ENCODE measurements at regions not wholly inside any gene's neighbourhood (a gene's known extent, or its start where the extent isn't known, plus 50 kb on each side); places are given as distances from the start of the nearest gene placed in this dataset.

DNA sequence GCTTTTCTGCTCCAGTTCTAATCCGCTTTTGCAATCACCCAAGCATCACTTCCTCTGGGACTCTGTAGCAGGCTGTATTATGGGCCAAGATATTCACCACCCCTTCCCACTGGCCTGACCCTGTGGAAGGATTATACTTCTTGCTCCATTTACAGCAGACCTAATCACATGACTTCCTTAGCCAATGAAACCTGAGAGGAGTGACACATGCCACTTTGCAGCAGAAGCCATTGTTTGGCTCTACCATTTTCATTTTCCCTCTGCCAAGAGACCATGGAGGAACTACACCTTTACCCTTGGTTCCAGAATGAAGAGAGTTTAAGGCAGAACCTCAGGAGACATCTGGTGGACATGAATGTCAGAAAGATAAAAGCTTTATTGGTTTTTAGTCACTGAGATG lies 134.9 kb upstream of the HSD17B12 start:
- no peak for DNase-seq

DNA sequence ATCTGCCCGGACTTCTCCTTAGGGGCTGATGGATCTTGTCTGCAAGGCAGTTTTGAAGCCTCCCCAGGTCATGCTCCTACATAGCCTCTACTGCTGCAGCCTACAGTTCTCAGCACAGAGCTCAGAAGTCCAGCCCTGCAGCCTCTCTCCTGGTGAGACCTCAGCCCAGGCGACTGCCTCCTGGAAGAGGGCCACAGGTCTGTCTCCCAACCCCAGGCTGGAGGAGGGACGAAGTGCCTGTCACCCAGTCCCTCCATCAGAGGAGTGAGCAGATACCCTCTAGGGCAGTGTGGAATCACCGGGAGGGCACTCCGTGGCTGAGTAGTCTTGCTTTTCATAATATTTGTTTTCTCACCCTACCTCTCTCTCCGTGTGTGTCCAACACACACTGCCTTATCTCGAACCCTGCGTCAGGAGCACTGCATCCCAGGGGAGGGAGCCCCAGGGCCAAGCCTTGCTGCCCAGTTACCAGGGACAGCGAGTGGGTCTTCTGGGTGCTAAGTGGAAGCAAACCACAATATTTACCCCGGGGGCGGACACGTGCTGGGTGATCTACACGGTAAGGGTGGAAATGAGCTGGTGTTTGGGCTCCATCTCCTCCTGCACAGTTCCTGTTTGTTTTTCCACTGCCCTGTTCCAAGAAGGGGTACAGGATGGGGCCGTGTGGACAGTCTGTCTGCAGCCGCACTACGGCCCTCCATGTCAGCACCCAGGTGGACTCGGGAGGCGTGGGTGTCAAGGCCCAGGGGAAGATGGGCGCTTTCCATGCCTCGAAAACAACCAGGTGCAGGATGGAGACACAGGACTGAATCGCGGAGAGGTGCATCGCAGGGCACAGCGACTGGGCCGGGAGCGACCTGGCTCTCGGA lies 133.7 kb upstream of the HSD17B12 start:
- no peak for DNase-seq

DNA sequence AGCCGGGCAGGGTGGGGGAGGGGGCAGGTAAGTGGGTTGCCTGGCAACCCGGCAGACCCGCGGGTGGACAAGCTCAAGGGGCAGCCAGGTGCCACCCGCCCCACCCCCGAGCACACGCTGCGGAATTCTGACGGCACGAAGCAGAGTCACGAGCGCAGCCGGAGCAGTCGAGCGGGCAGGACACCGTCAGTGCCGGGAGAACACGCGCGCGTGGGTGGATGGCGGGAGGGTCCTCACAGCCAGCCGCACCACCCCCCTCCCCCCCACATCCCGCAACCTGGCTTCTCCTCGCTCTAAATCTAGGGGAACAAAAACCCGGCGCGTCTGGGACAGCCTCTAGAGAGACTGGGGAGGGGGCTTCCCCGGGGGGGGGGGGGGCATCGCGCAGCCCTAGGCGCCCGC lies 133.1 kb upstream of the HSD17B12 start:
- DNase-seq, result no peak

- DNase-seq, result peak; percentile 4
Observed at GRCh38 chr11:43547889-43548381, 132.6 kb upstream of the HSD17B12 start.

DNA sequence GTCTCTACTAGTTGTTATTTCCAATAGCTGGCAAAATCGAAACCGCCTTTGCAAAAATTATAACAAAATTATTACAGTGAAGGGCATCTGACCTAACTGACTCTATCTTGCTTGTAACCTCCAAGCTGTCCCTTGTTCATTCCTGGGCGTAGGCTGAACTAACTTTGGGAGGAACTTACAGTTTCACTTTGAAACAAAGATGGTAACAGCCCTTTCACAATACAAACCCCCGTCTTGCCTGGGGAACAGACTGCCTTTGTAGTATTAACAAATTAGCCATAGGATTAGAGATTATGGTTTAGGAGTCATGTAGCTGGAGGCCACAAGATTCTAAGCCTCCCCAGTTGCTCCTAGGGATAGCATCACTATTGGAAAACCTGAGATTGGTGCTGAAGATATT lies 131.6 kb upstream of the HSD17B12 start:
- no peak for DNase-seq

GRCh38 chr11:43549624-43550023 lies 130.9 kb upstream of the HSD17B12 start:
- DNase-seq, result no peak

GRCh38 chr11:43550714-43551113 lies 129.8 kb upstream of the HSD17B12 start:
- DNase-seq, result no peak

DNA sequence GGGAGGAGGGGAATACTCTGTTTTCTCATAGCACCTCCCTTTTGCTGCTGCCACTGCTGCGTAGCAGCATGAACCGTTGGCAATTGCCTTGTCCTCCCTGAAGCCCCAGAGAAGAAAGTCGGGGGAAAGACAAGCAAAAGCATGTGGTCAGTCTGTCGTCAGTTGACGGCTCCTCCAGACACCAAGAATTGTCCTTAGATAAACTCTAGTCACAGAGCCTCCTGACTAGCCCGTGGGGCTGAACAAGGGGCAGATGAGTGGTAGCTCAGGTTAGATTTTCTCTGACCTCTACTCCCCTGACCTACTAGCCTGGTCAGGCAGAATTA lies 126.4 kb upstream of the HSD17B12 start:
- DNase-seq, result no peak

- no peak for DNase-seq
Observed at GRCh38 chr11:43555186-43555585, 125.4 kb upstream of the HSD17B12 start.

DNA sequence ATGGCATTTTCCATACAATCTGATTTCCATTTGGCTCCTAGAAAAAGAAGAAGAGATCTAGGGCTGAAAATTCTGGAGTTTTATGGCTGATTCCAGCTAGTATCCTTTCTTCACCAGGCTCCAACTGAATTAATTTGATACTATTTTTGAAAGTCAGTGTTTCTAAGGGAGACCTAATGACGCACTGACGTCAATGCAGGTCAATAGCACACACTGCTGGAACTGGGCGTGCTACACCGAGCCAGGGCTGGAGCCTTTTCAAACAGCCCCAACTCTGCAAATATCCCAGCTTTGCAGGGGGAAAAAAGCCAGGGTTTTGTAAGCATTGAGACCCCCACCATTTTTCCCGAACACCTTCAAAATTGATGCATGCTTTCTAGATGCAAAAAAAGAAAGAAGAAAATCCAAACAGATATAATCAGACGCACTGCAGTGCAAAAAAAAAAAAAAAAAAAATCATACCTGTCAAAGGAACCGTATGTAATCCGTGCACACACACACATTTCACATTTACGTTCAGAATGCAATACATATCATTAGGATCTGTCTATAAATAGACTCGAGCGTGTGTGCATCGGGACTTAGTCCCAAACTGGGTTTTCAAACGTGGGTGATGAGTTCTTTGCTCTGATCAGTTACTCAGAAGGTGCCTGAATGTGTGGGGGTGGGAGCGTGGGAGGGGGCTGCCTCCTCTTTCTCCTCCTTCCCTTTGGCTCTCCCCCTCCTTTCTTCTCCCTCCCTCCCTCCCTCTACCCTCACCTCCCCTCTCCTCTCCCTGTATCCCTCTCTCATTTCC lies 124.5 kb upstream of the HSD17B12 start:
- DNase-seq, result no peak

DNA sequence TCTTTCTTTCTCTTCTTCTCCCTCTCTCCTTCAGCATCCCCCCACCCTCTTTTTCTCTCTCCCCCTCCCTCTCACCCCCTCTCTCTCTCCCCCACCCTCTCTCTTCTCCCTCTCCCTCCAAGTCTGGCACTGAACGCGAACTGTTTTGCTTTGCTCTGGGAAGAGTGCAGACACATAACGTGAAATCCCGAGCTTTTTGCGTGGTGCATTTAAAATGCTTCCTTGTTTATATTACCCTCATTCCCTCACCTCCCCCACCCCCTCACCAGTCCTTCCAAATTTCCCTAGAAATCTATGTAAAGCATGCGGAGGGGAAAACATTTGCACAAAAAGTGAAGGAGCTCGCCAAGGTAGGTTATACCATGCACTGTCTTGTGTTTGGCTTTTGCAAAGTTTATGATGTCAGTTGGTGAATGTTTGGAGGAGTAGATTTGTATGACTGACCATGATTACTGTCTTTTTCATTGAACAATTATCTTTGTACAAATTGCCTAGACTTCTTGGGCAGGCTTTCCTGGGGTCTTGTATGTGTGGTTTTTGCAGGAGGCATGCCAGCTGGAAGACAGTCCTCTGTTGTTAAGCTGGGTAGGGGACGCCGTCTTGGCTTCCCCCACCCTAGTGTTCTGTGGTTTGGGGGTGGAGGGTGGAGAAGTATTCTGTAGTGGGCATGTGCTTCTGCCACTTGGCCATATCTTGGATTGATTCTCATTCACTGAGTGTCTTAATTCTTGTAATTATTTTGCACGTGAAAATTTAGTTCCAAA lies 123.7 kb upstream of the HSD17B12 start:
- DNase-seq, result no peak

- DNase-seq, result no peak
Observed at GRCh38 chr11:43557553-43558110, 122.9 kb upstream of the HSD17B12 start.

DNA sequence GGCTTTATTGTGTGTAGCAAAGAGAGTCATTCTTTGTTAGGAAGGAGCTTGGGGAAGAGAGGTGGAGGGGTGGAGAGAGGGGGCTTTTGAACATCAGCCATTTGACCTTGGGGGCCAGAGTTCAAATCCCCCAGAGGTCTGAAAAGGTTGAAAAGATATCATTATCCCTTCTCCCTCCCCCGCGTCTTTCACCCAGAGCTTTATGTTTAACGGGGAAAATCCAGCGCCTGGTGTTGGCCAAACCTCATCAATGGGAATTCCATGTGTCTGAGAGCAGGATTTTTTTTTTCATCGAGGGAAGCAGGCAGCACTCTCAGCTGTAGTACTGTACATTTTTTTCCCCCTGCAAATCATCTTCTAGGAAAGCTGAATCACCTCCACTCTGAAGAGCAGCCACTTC lies 122.4 kb upstream of the HSD17B12 start:
- no peak for DNase-seq

GRCh38 chr11:43558556-43559127 lies 121.9 kb upstream of the HSD17B12 start:
- DNase-seq, result no peak

- no peak for DNase-seq
Observed at GRCh38 chr11:43561832-43562231, 118.7 kb upstream of the HSD17B12 start.

GRCh38 chr11:43567396-43567975 lies 113.1 kb upstream of the HSD17B12 start:
- DNase-seq, result no peak

DNA sequence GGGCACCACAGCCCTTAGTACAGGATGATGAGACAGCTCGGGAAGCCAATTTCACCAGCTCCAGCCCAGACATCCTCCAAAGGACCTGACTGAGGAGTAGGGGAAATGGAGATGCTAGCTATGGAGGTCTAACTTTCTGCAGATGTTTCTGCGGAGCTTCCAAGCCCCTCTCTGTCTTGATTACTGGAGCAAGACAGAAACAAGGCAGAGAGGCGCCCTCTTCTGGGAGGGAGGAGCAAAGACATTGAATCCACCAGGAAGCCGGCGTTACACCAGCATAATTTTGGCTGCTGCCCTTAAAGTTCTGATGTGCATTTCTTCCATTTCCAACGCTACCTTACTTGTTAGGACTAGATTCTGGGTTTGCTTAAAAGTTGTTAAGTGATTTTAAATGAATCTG lies 107.3 kb upstream of the HSD17B12 start:
- no peak for DNase-seq

DNA sequence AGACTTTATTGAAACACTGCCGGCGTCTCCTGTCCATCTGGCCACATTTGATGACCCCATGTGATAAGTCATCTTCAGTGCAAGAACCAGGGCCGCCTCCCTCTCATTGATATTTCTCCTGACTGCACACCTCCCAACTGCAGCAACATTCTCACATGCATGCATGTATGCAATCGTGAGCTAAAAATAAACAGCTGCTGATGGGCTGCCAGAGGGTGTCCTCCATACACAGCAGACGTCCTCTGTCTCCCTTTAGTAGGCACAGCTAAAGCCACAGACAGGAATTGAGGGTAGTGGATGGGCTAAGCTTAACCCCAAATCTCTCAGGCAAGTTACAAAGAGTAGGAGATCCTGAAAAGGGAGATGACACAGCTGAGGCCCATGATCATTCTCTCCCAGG lies 106.7 kb upstream of the HSD17B12 start:
- no peak for DNase-seq

GRCh38 chr11:43574411-43574810 lies 106.1 kb upstream of the HSD17B12 start:
- DNase-seq, result no peak

DNA sequence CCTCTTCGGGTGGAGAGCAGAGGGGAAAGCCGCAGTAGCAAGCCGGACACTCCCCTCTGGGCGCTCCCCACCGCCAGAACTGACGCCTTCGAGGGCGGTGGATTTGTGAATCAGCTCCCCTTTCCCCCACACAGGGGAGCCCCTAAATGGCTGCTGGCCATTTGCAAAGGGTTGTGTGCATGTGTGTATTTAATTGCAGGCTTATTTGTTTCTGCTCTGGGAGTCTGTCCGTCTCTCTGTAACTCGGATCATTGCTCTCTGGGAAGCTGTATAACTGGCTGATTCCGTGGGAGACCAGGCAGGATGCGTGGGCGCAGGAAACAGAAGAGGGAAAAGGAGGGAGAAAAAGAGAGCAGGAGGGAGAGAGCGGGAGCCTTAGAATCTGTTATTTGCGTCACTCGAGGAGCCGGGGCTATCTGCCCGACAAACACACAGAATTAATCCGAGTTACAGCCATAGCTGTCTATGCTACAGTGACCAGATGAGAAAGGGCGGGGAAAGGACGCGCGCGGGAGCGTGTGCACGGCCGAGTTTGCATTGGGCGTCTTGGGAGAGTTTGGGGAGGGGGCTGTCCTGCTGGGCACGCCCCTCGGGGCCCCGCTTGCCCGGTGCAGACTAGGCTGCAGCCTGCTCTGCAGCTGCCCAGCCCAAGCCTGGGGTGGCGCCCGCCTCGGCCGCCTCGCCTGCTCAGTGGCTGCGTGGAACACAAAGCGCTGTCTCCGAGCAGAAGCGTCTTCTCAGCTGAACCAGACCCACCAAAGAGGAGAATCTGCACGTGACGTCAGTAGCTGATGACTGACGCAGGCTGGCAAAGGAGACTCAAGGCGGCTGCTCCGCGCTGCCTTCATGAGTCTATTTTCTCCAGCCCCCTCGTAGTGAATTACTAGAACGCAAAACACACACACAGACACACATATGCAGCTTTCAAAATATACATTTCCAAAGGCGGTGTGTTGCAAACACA lies 105.3 kb upstream of the HSD17B12 start:
- no peak for DNase-seq

- no peak for DNase-seq
Observed at GRCh38 chr11:43575913-43576310, 104.6 kb upstream of the HSD17B12 start.
